ENCODE measurements at regions not wholly inside any gene's neighbourhood (a gene's known extent, or its start where the extent isn't known, plus 50 kb on each side); places are given as distances from the start of the nearest gene placed in this dataset.

DNA sequence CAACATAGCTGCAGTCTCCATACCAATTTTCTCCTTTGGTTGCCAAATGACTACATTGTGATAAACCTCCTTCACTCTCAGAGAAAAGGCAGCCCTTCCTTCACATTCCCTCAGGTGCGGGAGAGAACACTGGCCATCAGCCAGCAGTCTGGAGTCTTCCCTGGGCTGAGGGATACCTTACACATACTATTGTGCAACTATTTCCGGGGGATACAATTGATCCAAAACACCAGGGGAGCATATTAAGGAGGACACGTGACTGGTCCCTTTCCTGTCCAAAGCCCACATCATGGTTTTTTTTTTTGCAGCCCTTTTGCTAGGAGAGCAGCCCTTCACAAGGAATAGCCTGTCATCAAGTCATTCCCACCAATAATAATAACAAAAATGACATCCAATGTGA lies 172.1 kb upstream of the ZRANB2 start:
- TF ChIP-seq REST (IDR thresholded peaks at IDR 0.05; ENCODE audit: low read depth) (no peak), CEBPB (IDR thresholded peaks at IDR 0.05) (peak; percentile 81), USF1 (IDR thresholded peaks at IDR 0.05) (peak; percentile 67)

DNA sequence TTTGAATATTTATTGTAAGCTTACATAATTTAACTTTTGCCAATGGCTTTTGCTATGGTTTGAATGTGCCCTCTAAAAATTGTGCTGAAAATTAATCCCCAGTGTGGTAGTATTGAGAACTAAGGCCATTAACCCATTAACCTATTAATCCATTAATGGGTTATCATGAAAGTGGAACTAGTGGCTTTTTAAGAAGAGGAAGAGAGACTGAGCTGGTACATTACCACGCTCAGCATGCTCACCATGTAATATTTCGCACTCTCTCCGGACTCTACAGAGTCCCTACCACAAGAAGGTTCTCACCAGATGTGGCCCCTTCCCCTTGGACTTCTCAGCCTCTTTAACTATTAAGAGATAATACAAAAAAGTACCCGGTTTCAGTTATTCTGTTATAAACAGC lies 164.4 kb upstream of the ZRANB2 start:
- TF ChIP-seq CREB1 (IDR thresholded peaks at IDR 0.05; ENCODE audit: low read depth), result no peak
- TF ChIP-seq NFIC (IDR thresholded peaks at IDR 0.05), result no peak
- TF ChIP-seq REST (IDR thresholded peaks at IDR 0.05; ENCODE audit: low read depth), result no peak
- TF ChIP-seq ZBTB7A (IDR thresholded peaks at IDR 0.05; ENCODE audit: low read depth), result no peak
- no peak for TF ChIP-seq FOXM1 (IDR thresholded peaks at IDR 0.05; ENCODE audit: borderline replicate concordance, low read depth)

GRCh38 chr1:71242239-71242638 lies 161.4 kb upstream of the ZRANB2 start:
- TF ChIP-seq CREB1 (IDR thresholded peaks at IDR 0.05; ENCODE audit: low read depth), result no peak

DNA sequence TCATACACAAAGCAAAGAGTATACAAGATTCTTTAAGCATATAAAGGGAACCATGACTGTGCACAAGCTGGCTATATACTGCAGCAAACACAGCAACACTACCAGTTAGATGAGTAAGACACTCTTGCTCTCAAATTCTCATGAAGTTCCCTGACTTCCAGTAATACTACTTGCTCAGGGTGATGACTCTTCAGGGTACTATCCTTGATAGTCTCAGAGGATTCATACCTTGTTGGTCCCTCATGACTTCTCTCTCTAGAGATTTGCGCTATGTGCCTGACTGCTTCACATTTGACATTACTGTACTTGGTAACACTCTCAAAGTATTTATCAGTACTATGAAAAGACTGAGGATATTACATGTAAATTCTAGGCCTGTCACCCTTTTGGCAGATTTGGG lies 159.8 kb upstream of the ZRANB2 start:
- TF ChIP-seq FOXM1 (IDR thresholded peaks at IDR 0.05; ENCODE audit: borderline replicate concordance, low read depth) (no peak), CREB1 (IDR thresholded peaks at IDR 0.05; ENCODE audit: low read depth) (no peak), NFIC (IDR thresholded peaks at IDR 0.05) (no peak), ZBTB7A (IDR thresholded peaks at IDR 0.05; ENCODE audit: low read depth) (no peak), REST (IDR thresholded peaks at IDR 0.05; ENCODE audit: low read depth) (no peak), TCF12 (IDR thresholded peaks at IDR 0.05; ENCODE audit: low read depth) (no peak), CEBPB (IDR thresholded peaks at IDR 0.05) (no peak), TEAD4 (IDR thresholded peaks at IDR 0.05) (no peak), TAF1 (IDR thresholded peaks at IDR 0.05; ENCODE audit: low read depth) (no peak), RAD21 (IDR thresholded peaks at IDR 0.05; ENCODE audit: low read depth) (no peak), YY1 (IDR thresholded peaks at IDR 0.05; ENCODE audit: low read depth) (no peak), USF1 (IDR thresholded peaks at IDR 0.05) (no peak), MAX (IDR thresholded peaks at IDR 0.05) (no peak), EP300 (IDR thresholded peaks at IDR 0.05; ENCODE audit: borderline replicate concordance) (no peak), EGR1 (IDR thresholded peaks at IDR 0.05) (no peak)

DNA sequence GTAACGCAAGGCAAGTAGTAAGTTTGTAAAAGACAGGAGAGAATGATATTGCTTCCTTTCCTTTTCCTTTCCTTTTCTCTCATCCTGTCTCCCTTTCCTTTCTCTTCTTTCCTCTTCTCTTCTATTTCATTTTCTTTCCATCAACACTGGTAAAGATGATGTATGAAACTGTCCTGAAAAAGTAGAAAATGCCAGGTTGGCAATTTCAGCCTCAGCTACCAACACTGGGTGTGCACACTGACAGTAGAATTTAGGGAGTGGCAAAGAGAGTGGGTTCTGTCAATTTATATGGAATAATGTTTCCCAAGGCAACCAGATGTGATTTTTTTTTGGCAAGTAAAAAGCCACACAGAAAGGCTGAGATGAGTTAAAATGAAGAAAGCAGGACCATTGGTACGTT lies 155.7 kb upstream of the ZRANB2 start:
- TF ChIP-seq EP300 (IDR thresholded peaks at IDR 0.05; ENCODE audit: borderline replicate concordance), result no peak
- TF ChIP-seq EGR1 (IDR thresholded peaks at IDR 0.05), result no peak
- no peak for TF ChIP-seq REST (IDR thresholded peaks at IDR 0.05; ENCODE audit: low read depth)
- TF ChIP-seq CEBPB (IDR thresholded peaks at IDR 0.05), result no peak
- TF ChIP-seq TAF1 (IDR thresholded peaks at IDR 0.05; ENCODE audit: low read depth), result no peak
- TF ChIP-seq RAD21 (IDR thresholded peaks at IDR 0.05; ENCODE audit: low read depth), result no peak
- no peak for TF ChIP-seq CREB1 (IDR thresholded peaks at IDR 0.05; ENCODE audit: low read depth)
- TF ChIP-seq FOXM1 (IDR thresholded peaks at IDR 0.05; ENCODE audit: borderline replicate concordance, low read depth), result no peak
- TF ChIP-seq TEAD4 (IDR thresholded peaks at IDR 0.05), result no peak
- no peak for TF ChIP-seq YY1 (IDR thresholded peaks at IDR 0.05; ENCODE audit: low read depth)
- TF ChIP-seq TCF12 (IDR thresholded peaks at IDR 0.05; ENCODE audit: low read depth), result no peak
- no peak for TF ChIP-seq MAX (IDR thresholded peaks at IDR 0.05)
